ENCODE measurements at regions not wholly inside any gene's neighbourhood (a gene's known extent, or its start where the extent isn't known, plus 50 kb on each side); places are given as distances from the start of the nearest gene placed in this dataset.

- Histone ChIP-seq H3K4me2 (peak overlapping the region; percentile 46), H3K4me3 (IDR thresholded peaks at IDR 0.05; ENCODE audit: insufficient read depth, low read depth, low read length) (no peak overlapping the region), H3K27ac (peak overlapping the region; percentile 45; the same call in 1 of the 2 replicates), H4K20me1 (ENCODE audit: insufficient read depth) (no peaks in the 10 kb centered on the region), H3K27me3 (ENCODE audit: insufficient read depth, low read depth) (no peaks in the 10 kb centered on the region), H3K4me1 (ENCODE audit: low read depth, poor library complexity, severe bottlenecking) (peaks cover 45% of the 10 kb centered on the region), H3K9ac (no peak overlapping the region), H3K79me2 (ENCODE audit: insufficient read depth, low read depth) (no peaks in the 10 kb centered on the region), H3K36me3 (ENCODE audit: insufficient read depth) (no peaks in the 10 kb centered on the region), H2AFZ (ENCODE audit: low read depth) (no peak overlapping the region)
- TF ChIP-seq CTCF (conservative IDR thresholded peaks at IDR 0.05; ENCODE audit: low read depth, low read length), result no peak
Measured at GRCh38 chr18:67933271-67933670, 416.8 kb upstream of the DSEL start.

GRCh38 chr18:67932271-67932670, 415.8 kb upstream of the DSEL start:
- no peak for TF ChIP-seq CTCF (conservative IDR thresholded peaks at IDR 0.05; ENCODE audit: low read depth, low read length)
- Histone ChIP-seq H3K79me2 (ENCODE audit: insufficient read depth, low read depth) (no peaks in the 10 kb centered on the region), H3K9ac (peak overlapping the region; percentile 9; the same call in 1 of the 2 replicates), H2AFZ (ENCODE audit: low read depth) (0 out of 2 replicates have a peak overlapping the region, but pooled peaks have one; percentile 8), H3K27me3 (ENCODE audit: insufficient read depth, low read depth) (no peaks in the 10 kb centered on the region), H3K4me2 (peak overlapping the region; percentile 46), H3K27ac (peak overlapping the region; percentile 45; the same call in 1 of the 2 replicates), H3K4me1 (ENCODE audit: low read depth, poor library complexity, severe bottlenecking) (peaks cover 51% of the 10 kb centered on the region), H3K4me3 (IDR thresholded peaks at IDR 0.05; ENCODE audit: insufficient read depth, low read depth, low read length) (no peak overlapping the region), H3K36me3 (ENCODE audit: insufficient read depth) (no peaks in the 10 kb centered on the region), H4K20me1 (ENCODE audit: insufficient read depth) (no peaks in the 10 kb centered on the region)

GRCh38 chr18:67926929-67927864, 410.7 kb upstream of the DSEL start:
- Histone ChIP-seq H3K9ac (no peak overlapping the region), H3K27ac (no peak overlapping the region), H3K79me2 (ENCODE audit: insufficient read depth, low read depth) (no peaks in the 10 kb centered on the region), H4K20me1 (ENCODE audit: insufficient read depth) (no peaks in the 10 kb centered on the region), H3K4me3 (IDR thresholded peaks at IDR 0.05; ENCODE audit: insufficient read depth, low read depth, low read length) (no peak overlapping the region), H3K36me3 (ENCODE audit: insufficient read depth) (no peaks in the 10 kb centered on the region), H3K4me1 (ENCODE audit: low read depth, poor library complexity, severe bottlenecking) (peaks cover 16% of the 10 kb centered on the region), H2AFZ (ENCODE audit: low read depth) (no peak overlapping the region), H3K4me2 (no peak overlapping the region), H3K27me3 (ENCODE audit: insufficient read depth, low read depth) (no peaks in the 10 kb centered on the region)
- no peak for TF ChIP-seq CTCF (conservative IDR thresholded peaks at IDR 0.05; ENCODE audit: low read depth, low read length)

GRCh38 chr18:67924656-67925055, 408.1 kb upstream of the DSEL start:
- Histone ChIP-seq H3K27ac (no peak overlapping the region), H3K4me2 (no peak overlapping the region), H3K9ac (no peak overlapping the region), H2AFZ (ENCODE audit: low read depth) (no peak overlapping the region), H3K4me1 (ENCODE audit: low read depth, poor library complexity, severe bottlenecking) (peaks cover 12% of the 10 kb centered on the region), H3K4me3 (IDR thresholded peaks at IDR 0.05; ENCODE audit: insufficient read depth, low read depth, low read length) (no peak overlapping the region), H3K27me3 (ENCODE audit: insufficient read depth, low read depth) (no peaks in the 10 kb centered on the region), H3K36me3 (ENCODE audit: insufficient read depth) (no peaks in the 10 kb centered on the region), H3K79me2 (ENCODE audit: insufficient read depth, low read depth) (no peaks in the 10 kb centered on the region), H4K20me1 (ENCODE audit: insufficient read depth) (no peaks in the 10 kb centered on the region)
- TF ChIP-seq CTCF (conservative IDR thresholded peaks at IDR 0.05; ENCODE audit: low read depth, low read length), result no peak

Data from KMS-11 (cell line).